ENCODE measurements at regions not wholly inside any gene's neighbourhood (a gene's known extent, or its start where the extent isn't known, plus 50 kb on each side); places are given as distances from the start of the nearest gene placed in this dataset.

DNA sequence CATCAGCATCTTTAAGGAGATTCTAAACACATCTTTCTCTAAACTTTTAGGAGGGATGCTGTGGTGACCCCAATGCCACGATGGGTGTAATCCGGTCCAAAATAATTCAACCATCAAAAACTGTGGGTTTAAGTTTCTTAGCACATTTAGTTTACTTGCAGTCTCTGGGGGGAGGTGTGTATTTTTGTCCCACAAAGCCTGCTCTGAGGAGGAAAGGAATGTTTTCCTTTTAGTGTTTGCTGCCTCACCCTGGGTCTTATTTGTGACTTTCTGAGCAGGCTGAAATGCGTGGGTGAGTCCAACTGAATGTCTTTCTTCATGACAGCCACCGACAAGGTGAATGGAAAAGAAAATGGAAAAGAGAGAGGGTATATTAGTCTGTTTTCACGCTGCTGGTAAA is 1324.7 kb downstream of the AACS start:
- TF ChIP-seq, protein P1, sequence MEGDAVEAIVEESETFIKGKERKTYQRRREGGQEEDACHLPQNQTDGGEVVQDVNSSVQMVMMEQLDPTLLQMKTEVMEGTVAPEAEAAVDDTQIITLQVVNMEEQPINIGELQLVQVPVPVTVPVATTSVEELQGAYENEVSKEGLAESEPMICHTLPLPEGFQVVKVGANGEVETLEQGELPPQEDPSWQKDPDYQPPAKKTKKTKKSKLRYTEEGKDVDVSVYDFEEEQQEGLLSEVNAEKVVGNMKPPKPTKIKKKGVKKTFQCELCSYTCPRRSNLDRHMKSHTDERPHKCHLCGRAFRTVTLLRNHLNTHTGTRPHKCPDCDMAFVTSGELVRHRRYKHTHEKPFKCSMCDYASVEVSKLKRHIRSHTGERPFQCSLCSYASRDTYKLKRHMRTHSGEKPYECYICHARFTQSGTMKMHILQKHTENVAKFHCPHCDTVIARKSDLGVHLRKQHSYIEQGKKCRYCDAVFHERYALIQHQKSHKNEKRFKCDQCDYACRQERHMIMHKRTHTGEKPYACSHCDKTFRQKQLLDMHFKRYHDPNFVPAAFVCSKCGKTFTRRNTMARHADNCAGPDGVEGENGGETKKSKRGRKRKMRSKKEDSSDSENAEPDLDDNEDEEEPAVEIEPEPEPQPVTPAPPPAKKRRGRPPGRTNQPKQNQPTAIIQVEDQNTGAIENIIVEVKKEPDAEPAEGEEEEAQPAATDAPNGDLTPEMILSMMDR (IDR thresholded peaks at IDR 0.05): no peak
- TF ChIP-seq POLR2A (IDR thresholded peaks at IDR 0.05): no peak

Measured in heart left ventricle (tissue), 13 donors.